K562 (cell line): ENCODE measurements at regions not wholly inside any gene's neighbourhood (a gene's known extent, or its start where the extent isn't known, plus 50 kb on each side); places are given as distances from the start of the nearest gene placed in this dataset.
"Not testable (repeated sequence)": the region's sequence is repeated elsewhere in the genome, so short reads cannot be mapped to it uniquely, and the experiment has no call there.

Source experiments
- ATAC-seq: fragments of 200-7000 bp; cut with Tn5 transposase; 3 replicates; pipeline ENCODE4 v1.9.1; 2020; ENCODE audit warnings: moderate library complexity
- BruUV-seq: library from RNA; stranded (reverse); fragments of 400-500 nt; replicated peaks from 2 replicates; lab custom pipeline; 2021; lab: Mats Ljungman, UMichigan
- CTCF ChIA-PET: fragments of 300-600 bp; formaldehyde crosslinking; extraction: SDS; loops from one replicate; lab custom pipeline; 2021; ENCODE audit warnings: low intra/inter-chr PET ratio; lab: Yijun Ruan, JAX
- POLR2A ChIA-PET: fragments of 300-600, 350-650 bp; sonication (Branson Sonifier 250); formaldehyde crosslinking; extraction: SDS; loops from one replicate; lab custom pipeline; 2021; ENCODE audit warnings: antibody characterized with exemption, inconsistent platforms; lab: Yijun Ruan, JAX
- DNase-seq, 4 experiments: peaks; one replicate each; pipeline versions ENCODE4 v3.0.0 to v3.0.0-alpha.2; 2011 to 2018; ENCODE audit warnings: low spot score in 3 of 4, mixed read lengths in 3 of 4; ENCODE audit errors: extremely low read depth in 1 of 4
- FAIRE-seq: peaks from 2 replicates; lab custom pipeline; 2011; peaks lifted over from hg19 to GRCh38; lab: Jason Lieb, UNC
- H2AFZ ChIP-seq: 2 replicates; pipeline ENCODE4 v1.6.0; 2011; ENCODE audit warnings: low read depth, low read length, control low read depth, inconsistent platforms
- H3K27ac ChIP-seq: fragments of 200-600 bp; 3 replicates; pipeline ENCODE4 v1.8.0; 2011; ENCODE audit warnings: low read depth, mild to moderate bottlenecking, control low read depth, inconsistent platforms, low read length, moderate library complexity, mixed read lengths; ENCODE audit errors: extremely low read depth
- H3K27me3 ChIP-seq, 2 experiments: fragments of 300-600 bp in 1 of 2; 2 replicates in 1 of 2; 3 replicates in 1 of 2; pipeline versions ENCODE4 v1.6.0 to v1.8.0; 2011; ENCODE audit warnings: inconsistent platforms in 2 of 2, low read length in 2 of 2, mild to moderate bottlenecking in 1 of 2, mixed read lengths in 1 of 2, moderate library complexity in 1 of 2; ENCODE audit not compliant: control insufficient read depth in 2 of 2, insufficient read depth in 2 of 2
- H3K36me3 ChIP-seq: fragments of 300-600 bp; 3 replicates; pipeline ENCODE4 v1.8.0; 2011; ENCODE audit warnings: mild to moderate bottlenecking, low read length, inconsistent platforms; ENCODE audit not compliant: control insufficient read depth, insufficient read depth
- H3K4me1 ChIP-seq, 2 experiments: fragments of 200-600 bp in 1 of 2; replicated peaks in 1 of 2; 2 replicates in 1 of 2; 3 replicates in 1 of 2; pipeline versions ENCODE4 v1.5.1 to v1.8.0; 2011; ENCODE audit warnings: inconsistent platforms in 2 of 2, low read length in 2 of 2, mild to moderate bottlenecking in 1 of 2, mixed read lengths in 1 of 2, moderate library complexity in 1 of 2; ENCODE audit not compliant: control insufficient read depth in 2 of 2, insufficient read depth in 2 of 2
- H3K4me2 ChIP-seq: 2 replicates; pipeline ENCODE4 v1.6.1; 2011; ENCODE audit warnings: low read length, control low read depth, inconsistent platforms, mixed read lengths; ENCODE audit not compliant: insufficient read depth
- H3K4me3 ChIP-seq: fragments of 200-600 bp; sonication (generic), shearing (Covaris generic); 2 replicates; pipeline ENCODE4 v1.5.1; 2016; ENCODE audit warnings: control low read depth, inconsistent platforms
- H3K79me2 ChIP-seq: fragments of 200-600 bp; 3 replicates; pipeline ENCODE4 v1.8.0; 2011; ENCODE audit warnings: low read length, inconsistent platforms; ENCODE audit not compliant: control insufficient read depth, insufficient read depth
- H3K9ac ChIP-seq, 2 experiments: 2 replicates each; pipeline versions ENCODE4 v1.6.0 to v1.6.1; 2011; ENCODE audit warnings: low read depth in 2 of 2, low read length in 2 of 2, control low read depth in 1 of 2, inconsistent platforms in 1 of 2, mild to moderate bottlenecking in 1 of 2, mixed read lengths in 1 of 2; ENCODE audit not compliant: insufficient read depth in 1 of 2
- H3K9me1 ChIP-seq: one replicate; pipeline ENCODE4 v1.6.0; 2011; ENCODE audit warnings: inconsistent platforms, mild to moderate bottlenecking, low read length, moderate library complexity; ENCODE audit not compliant: control insufficient read depth, insufficient read depth
- H3K9me3 ChIP-seq: replicated peaks from 2 replicates; pipeline ENCODE4 v1.5.1; 2011; ENCODE audit warnings: low read depth, low read length, inconsistent platforms; ENCODE audit not compliant: control insufficient read depth, insufficient read depth
- H4K20me1 ChIP-seq: replicated peaks from 2 replicates; pipeline ENCODE4 v1.6.1; 2011; ENCODE audit warnings: low read length, inconsistent platforms, mixed read lengths; ENCODE audit not compliant: control insufficient read depth, insufficient read depth
- CBX5 ChIP-seq: IDR thresholded peaks from 2 replicates; pipeline ENCODE4 v1.6.1; 2014; ENCODE audit warnings: low read depth, borderline replicate concordance
- FIP1L1 ChIP-seq: fragments of 200-400 bp; formaldehyde crosslinking; IDR thresholded peaks from 2 replicates; pipeline ENCODE4 v1.6.1; 2018; ENCODE audit warnings: mild to moderate bottlenecking, low read depth, low read length; ENCODE audit not compliant: poor library complexity, severe bottlenecking
- FOS ChIP-seq: IDR thresholded peaks from 3 replicates; pipeline ENCODE4 v1.6.1; 2011; ENCODE audit not compliant: insufficient read length; ENCODE audit errors: extremely low read depth
- PHTF2 ChIP-seq: fragments of 250-450 bp; sonication (Bioruptor Pico); IDR thresholded peaks from 2 replicates; pipeline ENCODE4 v1.5.0; 2021; ENCODE audit warnings: mild to moderate bottlenecking
- RNF2 ChIP-seq: sonication (generic); IDR thresholded peaks from 2 replicates; pipeline ENCODE4 v1.6.1; 2016
- SRSF1 ChIP-seq: fragments of 200-400 bp; formaldehyde crosslinking; IDR thresholded peaks from 2 replicates; pipeline ENCODE4 v1.6.1; 2017; ENCODE audit warnings: mild to moderate bottlenecking, low read depth, low read length, moderate library complexity
- ZBTB8A ChIP-seq: fragments of 450-650 bp; IDR thresholded peaks from 2 replicates; pipeline ENCODE4 v1.6.1; 2018; ENCODE audit warnings: mild to moderate bottlenecking, moderate library complexity; ENCODE audit not compliant: partially characterized antibody
- ZNF24 ChIP-seq: fragments of 450-650 bp; IDR thresholded peaks from 2 replicates; pipeline ENCODE4 v1.6.1; 2016
- ZNF766 ChIP-seq: fragments of 200-800 bp; sonication (Bioruptor generic); conservative IDR thresholded peaks from 2 replicates; pipeline ENCODE4 v1.6.1; 2016; ENCODE audit warnings: missing genetic modification characterization, missing compliant biosample characterization
- ZSCAN32 ChIP-seq: fragments of 450-650 bp; formaldehyde crosslinking; IDR thresholded peaks from 2 replicates; pipeline ENCODE4 v1.4.0; 2020; ENCODE audit warnings: mild to moderate bottlenecking, moderate library complexity
- WGBS: fragments of 100-300 bp; shearing (Covaris generic); methylation state at CpG from one replicate; pipeline ENCODE4 v1.1.6; 2016; ENCODE audit warnings: low coverage, mixed read lengths; ENCODE audit not compliant: insufficient coverage; ENCODE audit errors: missing lambda C conversion rate; 5-methylcytosine and 5-hydroxymethylcytosine counted together
- in situ Hi-C: fragments of 300-500 bp; cut with MboI; formaldehyde crosslinking; loops from 4 replicates; pipeline ENCODE4 v1.15.0; 2018; ENCODE audit warnings: inconsistent platforms, mixed read lengths
- intact Hi-C: fragments of 100-400 bp; cut with micrococcal nuclease; formaldehyde crosslinking; loops from 2 replicates; pipeline ENCODE4 v1.14.2; 2022
- TF ChIP-seq, protein P1 (sequence below), 2 experiments: IDR thresholded peaks; 2 replicates each; pipeline ENCODE4 v1.6.1; 2011; ENCODE audit warnings: borderline replicate concordance in 1 of 2, control low read depth in 1 of 2, low read depth in 1 of 2, low read length in 1 of 2, mild to moderate bottlenecking in 1 of 2, mixed read lengths in 1 of 2, moderate library complexity in 1 of 2; ENCODE audit not compliant: insufficient read depth in 1 of 2, insufficient read length in 1 of 2, poor library complexity in 1 of 2, severe bottlenecking in 1 of 2; ENCODE audit errors: extremely low read depth in 1 of 2
- TF ChIP-seq, protein P2 (sequence below): fragments of 450-650 bp; IDR thresholded peaks from 2 replicates; pipeline ENCODE4 v1.7.0; 2016; ENCODE audit warnings: borderline replicate concordance

DNA sequence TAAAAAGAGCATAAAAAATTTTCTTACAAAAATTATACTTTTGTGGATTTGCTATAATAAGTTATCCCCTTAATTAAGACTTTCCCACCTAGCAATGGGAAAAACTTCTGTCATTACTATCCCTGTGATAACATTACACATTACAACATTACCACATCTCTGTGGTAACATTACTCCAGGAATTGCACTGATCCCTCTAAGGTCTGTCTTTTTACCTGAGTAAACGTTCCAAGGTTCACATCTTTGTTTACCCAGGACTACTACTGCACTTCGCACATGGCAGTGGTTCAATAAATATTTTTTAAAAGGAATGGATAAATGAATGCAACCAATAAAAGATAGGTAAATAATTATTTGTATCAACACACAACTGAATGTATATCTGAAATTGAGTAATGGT lies 92.4 kb upstream of the NOX4 start:
- CTCF ChIA-PET: no interaction called here
- BruUV-seq: no TSS peak

DNA sequence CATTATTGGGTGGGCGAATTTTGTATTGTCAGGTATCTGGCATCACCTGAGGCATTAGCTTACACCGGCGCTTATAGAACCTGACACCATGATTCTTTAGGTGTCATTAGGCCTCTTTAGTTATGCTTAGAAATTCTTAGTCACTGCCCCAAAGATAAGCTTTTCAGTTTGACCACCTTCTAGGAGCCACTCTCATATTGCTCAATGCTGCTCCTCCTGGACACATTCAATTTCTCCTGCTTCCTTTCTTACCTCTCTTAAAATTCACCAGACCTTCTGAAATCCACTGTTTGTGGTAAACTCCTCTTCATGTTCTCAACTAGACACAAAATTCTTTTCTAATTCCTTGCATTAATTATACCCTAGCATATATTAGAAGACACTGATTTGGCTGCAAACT lies 93.9 kb upstream of the NOX4 start:
- in situ Hi-C loops, intact Hi-C loops, H4K20me1 ChIP-seq, H3K79me2 ChIP-seq, DNase-seq, CTCF ChIA-PET, H3K36me3 ChIP-seq, ATAC-seq, H2AFZ ChIP-seq, BruUV-seq, H3K9me3 ChIP-seq, H3K27ac ChIP-seq, H3K9ac ChIP-seq, FAIRE-seq, H3K4me2 ChIP-seq, H3K27me3 ChIP-seq, POLR2A ChIA-PET, H3K9me1 ChIP-seq, H3K4me1 ChIP-seq, H3K4me3 ChIP-seq: not testable (repeated sequence)
- 0% methylated on average over 3 of the region's 3 CpGs for WGBS

More for the DNA sequence above, 92.4 kb upstream of the NOX4 start:
- FAIRE-seq: no peak
- H3K4me1 ChIP-seq: no peaks in the 10 kb centered on the region
- H3K4me2 ChIP-seq: no peak overlapping the region
- no peak overlapping the region for H3K9ac ChIP-seq
- in situ Hi-C loops: no loop called here
- H3K27ac ChIP-seq: no peak overlapping the region
- H3K27me3 ChIP-seq: no peaks in the 10 kb centered on the region
- H3K4me3 ChIP-seq: no peak overlapping the region
- POLR2A ChIA-PET: no interaction called here
- WGBS: 0% methylated on average over 2 of the region's 2 CpGs
- intact Hi-C loops: no loop called here
- no peaks in the 10 kb centered on the region for H4K20me1 ChIP-seq
- no peak for ATAC-seq
- no peaks in the 10 kb centered on the region for H3K79me2 ChIP-seq
- no peak for TF ChIP-seq ZBTB8A
- TF ChIP-seq, protein P1, sequence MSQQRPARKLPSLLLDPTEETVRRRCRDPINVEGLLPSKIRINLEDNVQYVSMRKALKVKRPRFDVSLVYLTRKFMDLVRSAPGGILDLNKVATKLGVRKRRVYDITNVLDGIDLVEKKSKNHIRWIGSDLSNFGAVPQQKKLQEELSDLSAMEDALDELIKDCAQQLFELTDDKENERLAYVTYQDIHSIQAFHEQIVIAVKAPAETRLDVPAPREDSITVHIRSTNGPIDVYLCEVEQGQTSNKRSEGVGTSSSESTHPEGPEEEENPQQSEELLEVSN (IDR thresholded peaks at IDR 0.05; ENCODE audit: borderline replicate concordance in 1 of 2, extremely low read depth in 1 of 2, insufficient read depth in 1 of 2, insufficient read length in 1 of 2, low read depth in 1 of 2, low read length in 1 of 2, poor library complexity in 1 of 2, severe bottlenecking in 1 of 2): no peak
- no peak for TF ChIP-seq FOS
- no peak for TF ChIP-seq FIP1L1
- no peak for TF ChIP-seq SRSF1
- no peak for TF ChIP-seq PHTF2
- TF ChIP-seq ZNF766 (CRISPR knock-in tag): no peak
- no peak for TF ChIP-seq CBX5
- TF ChIP-seq ZNF24: no peak
- TF ChIP-seq RNF2: no peak
- TF ChIP-seq, protein P2, sequence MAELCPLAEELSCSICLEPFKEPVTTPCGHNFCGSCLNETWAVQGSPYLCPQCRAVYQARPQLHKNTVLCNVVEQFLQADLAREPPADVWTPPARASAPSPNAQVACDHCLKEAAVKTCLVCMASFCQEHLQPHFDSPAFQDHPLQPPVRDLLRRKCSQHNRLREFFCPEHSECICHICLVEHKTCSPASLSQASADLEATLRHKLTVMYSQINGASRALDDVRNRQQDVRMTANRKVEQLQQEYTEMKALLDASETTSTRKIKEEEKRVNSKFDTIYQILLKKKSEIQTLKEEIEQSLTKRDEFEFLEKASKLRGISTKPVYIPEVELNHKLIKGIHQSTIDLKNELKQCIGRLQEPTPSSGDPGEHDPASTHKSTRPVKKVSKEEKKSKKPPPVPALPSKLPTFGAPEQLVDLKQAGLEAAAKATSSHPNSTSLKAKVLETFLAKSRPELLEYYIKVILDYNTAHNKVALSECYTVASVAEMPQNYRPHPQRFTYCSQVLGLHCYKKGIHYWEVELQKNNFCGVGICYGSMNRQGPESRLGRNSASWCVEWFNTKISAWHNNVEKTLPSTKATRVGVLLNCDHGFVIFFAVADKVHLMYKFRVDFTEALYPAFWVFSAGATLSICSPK: no peak
- no peak for TF ChIP-seq ZSCAN32 (CRISPR knock-in tag)
- DNase-seq: no peak
- H3K9me3 ChIP-seq: no peaks in the 10 kb centered on the region
- no peak overlapping the region for H2AFZ ChIP-seq
- H3K9me1 ChIP-seq: no peaks in the 10 kb centered on the region
- H3K36me3 ChIP-seq: no peaks in the 10 kb centered on the region
